SK-N-SH (cell line): ENCODE measurements at regions not wholly inside any gene's neighbourhood (a gene's known extent, or its start where the extent isn't known, plus 50 kb on each side); places are given as distances from the start of the nearest gene placed in this dataset.
"Not testable (repeated sequence)": the region's sequence is repeated elsewhere in the genome, so short reads cannot be mapped to it uniquely, and the experiment has no call there.

ENCODE experiments used
- CTCF ChIA-PET: fragments of 300-600, 350-600 bp; formaldehyde crosslinking; extraction: SDS; loops from one replicate; lab custom pipeline; 2021; lab: Yijun Ruan, JAX
- POLR2A ChIA-PET: fragments of 350-600 bp; sonication (Branson Sonifier 250); formaldehyde crosslinking; extraction: SDS; loops from one replicate; lab custom pipeline; 2020; ENCODE audit warnings: antibody characterized with exemption, inconsistent platforms; lab: Yijun Ruan, JAX
- DNase-seq: peaks from one replicate; pipeline ENCODE4 v3.0.0; 2012
- H2AFZ ChIP-seq: fragments of 200-600 bp; sonication (generic); 2 replicates; pipeline ENCODE4 v1.8.1; 2016; ENCODE audit warnings: antibody characterized with exemption, mild to moderate bottlenecking, low read depth
- H3F3A ChIP-seq: fragments of 200-600 bp; sonication (generic); replicated peaks from 2 replicates; pipeline ENCODE3; 2016; ENCODE audit warnings: antibody characterized with exemption, mild to moderate bottlenecking; ENCODE audit not compliant: insufficient read depth
- H3K27ac ChIP-seq, 2 experiments: fragments of 200-500 bp in 1 of 2; fragments of 200-600 bp in 1 of 2; sonication (Bioruptor generic) in 1 of 2; sonication (generic), shearing (Covaris generic) in 1 of 2; 2 replicates each; pipeline versions ENCODE4 v1.5.1 to v1.6.1; 2014 to 2016; ENCODE audit warnings: low read depth in 2 of 2, inconsistent platforms in 1 of 2, low read length in 1 of 2, mild to moderate bottlenecking in 1 of 2, mixed read lengths in 1 of 2
- H3K27me3 ChIP-seq: fragments of 200-600 bp; sonication (generic), shearing (Covaris generic); 2 replicates; pipeline ENCODE4 v1.6.1; 2016; ENCODE audit warnings: mixed run types; ENCODE audit not compliant: insufficient read depth
- H3K36me3 ChIP-seq, 2 experiments: fragments of 200-500 bp in 1 of 2; fragments of 200-600 bp in 1 of 2; sonication (Bioruptor generic) in 1 of 2; sonication (generic) in 1 of 2; replicated peaks in 1 of 2; 2 replicates each; pipeline versions ENCODE3 to v1.5.1; 2014 to 2016; ENCODE audit warnings: low read length in 1 of 2, mild to moderate bottlenecking in 1 of 2; ENCODE audit not compliant: insufficient read depth in 2 of 2, control insufficient read depth in 1 of 2
- H3K4me1 ChIP-seq, 2 experiments: fragments of 200-500 bp in 1 of 2; fragments of 200-600 bp in 1 of 2; sonication (Bioruptor generic) in 1 of 2; sonication (generic), shearing (Covaris generic) in 1 of 2; 2 replicates each; pipeline versions ENCODE4 v1.5.1 to v1.6.1; 2014 to 2016; ENCODE audit warnings: low read depth in 1 of 2, low read length in 1 of 2, mixed run types in 1 of 2; ENCODE audit not compliant: insufficient read depth in 2 of 2, control insufficient read depth in 1 of 2
- H3K4me2 ChIP-seq: fragments of 200-600 bp; sonication (generic), shearing (Covaris generic); 2 replicates; pipeline ENCODE4 v1.6.1; 2017; ENCODE audit warnings: mixed run types
- H3K4me3 ChIP-seq, 2 experiments: fragments of 200-500 bp in 1 of 2; fragments of 200-600 bp in 1 of 2; sonication (Bioruptor generic) in 1 of 2; sonication (generic), shearing (Covaris generic) in 1 of 2; 2 replicates each; pipeline versions ENCODE4 v1.5.1 to v1.8.1; 2014 to 2016; ENCODE audit warnings: low read depth in 2 of 2, inconsistent platforms in 1 of 2, low read length in 1 of 2, mild to moderate bottlenecking in 1 of 2, mixed read lengths in 1 of 2, moderate library complexity in 1 of 2
- H3K79me2 ChIP-seq: fragments of 200-600 bp; sonication (generic); 2 replicates; pipeline ENCODE4 v1.8.1; 2017; ENCODE audit warnings: mild to moderate bottlenecking; ENCODE audit not compliant: insufficient read depth
- H3K9ac ChIP-seq: fragments of 200-600 bp; sonication (generic); 2 replicates; pipeline ENCODE4 v1.6.1; 2017; ENCODE audit warnings: mixed run types
- H3K9me2 ChIP-seq: fragments of 200-600 bp; sonication (generic); 2 replicates; pipeline ENCODE4 v1.6.1; 2017; ENCODE audit warnings: mixed run types
- H3K9me3 ChIP-seq: fragments of 200-600 bp; sonication (generic); 2 replicates; pipeline ENCODE4 v1.6.1; 2017; ENCODE audit warnings: mixed run types, mild to moderate bottlenecking, moderate library complexity
- H4K20me1 ChIP-seq: fragments of 200-600 bp; sonication (generic); 2 replicates; pipeline ENCODE4 v1.6.1; 2017; ENCODE audit warnings: mild to moderate bottlenecking, mixed run types; ENCODE audit not compliant: insufficient read depth
- CTCF ChIP-seq: fragments of 200-600 bp; sonication (generic); IDR thresholded peaks from 2 replicates; pipeline ENCODE4 v1.6.1; 2017; ENCODE audit warnings: antibody characterized with exemption, mild to moderate bottlenecking, moderate library complexity
- ELF1 ChIP-seq: IDR thresholded peaks from 2 replicates; pipeline ENCODE4 v1.4.0; 2012
- JUND ChIP-seq: IDR thresholded peaks from 2 replicates; pipeline ENCODE4 v1.4.0; 2012
- MXI1 ChIP-seq: IDR thresholded peaks from 2 replicates; pipeline ENCODE4 v1.6.1; 2012; ENCODE audit warnings: mild to moderate bottlenecking, low read depth, low read length, improper control_type of control experiment
- POLR2AphosphoS5 ChIP-seq: IDR thresholded peaks from 2 replicates; pipeline ENCODE4 v1.6.1; 2012; ENCODE audit warnings: low read depth, low read length
- RAD21 ChIP-seq: IDR thresholded peaks from 2 replicates; pipeline ENCODE4 v1.6.1; 2012; ENCODE audit warnings: mild to moderate bottlenecking, low read length
- REST ChIP-seq: IDR thresholded peaks from 2 replicates; pipeline ENCODE4 v1.6.1; 2012; ENCODE audit warnings: mild to moderate bottlenecking, low read depth, low read length, moderate library complexity
- RXRA ChIP-seq: IDR thresholded peaks from 2 replicates; pipeline ENCODE4 v1.4.0; 2012; ENCODE audit warnings: low read depth, mild to moderate bottlenecking, borderline replicate concordance
- TAF1 ChIP-seq: IDR thresholded peaks from 2 replicates; pipeline ENCODE4 v1.6.1; 2012; ENCODE audit warnings: low read depth, mild to moderate bottlenecking, low read length, moderate library complexity, borderline replicate concordance
- TEAD4 ChIP-seq: IDR thresholded peaks from 2 replicates; pipeline ENCODE4 v1.4.0; 2012; ENCODE audit warnings: mild to moderate bottlenecking, borderline replicate concordance; ENCODE audit not compliant: insufficient read depth
- USF1 ChIP-seq: IDR thresholded peaks from 2 replicates; pipeline ENCODE4 v1.4.0; 2012; ENCODE audit warnings: low read depth, borderline replicate concordance
- ZBTB33 ChIP-seq: IDR thresholded peaks from 2 replicates; pipeline ENCODE4 v1.4.0; 2012; ENCODE audit warnings: low read depth, borderline replicate concordance
- WGBS: methylation state at CpG from one replicate; pipeline ENCODE4 v1.1.6; 2017; ENCODE audit warnings: low lambda C conversion rate; 5-methylcytosine and 5-hydroxymethylcytosine counted together

GRCh38 chr9:71509054-71509453 is 259.3 kb downstream of the CEMIP2 start (continued):
- TF ChIP-seq REST (no peak), CTCF (no peak), RAD21 (no peak), JUND (no peak), USF1 (no peak)

- H3K79me2 ChIP-seq, H3K4me1 ChIP-seq, H3K4me2 ChIP-seq, DNase-seq, H3K36me3 ChIP-seq, H3K9me2 ChIP-seq, CTCF ChIA-PET, H3K27ac ChIP-seq, H4K20me1 ChIP-seq, H3K9ac ChIP-seq, H2AFZ ChIP-seq, H3F3A ChIP-seq, H3K4me3 ChIP-seq, POLR2A ChIA-PET, H3K9me3 ChIP-seq, H3K27me3 ChIP-seq: not testable (repeated sequence)
- 7% methylated on average over 2 of the region's 2 CpGs for WGBS
These were observed 260.2 kb downstream of the CEMIP2 start for GRCh38 chr9:71508141-71508540.

GRCh38 chr9:71506821-71507220 is 261.5 kb downstream of the CEMIP2 start:
- H3K4me2 ChIP-seq = no peak overlapping the region
- no peaks in the 10 kb centered on the region for H3F3A ChIP-seq
- no peak overlapping the region for H3K4me3 ChIP-seq
- H3K27me3 ChIP-seq = no peaks in the 10 kb centered on the region
- TF ChIP-seq RXRA = no peak
- TF ChIP-seq TAF1 = no peak
- no peak for TF ChIP-seq POLR2AphosphoS5
- no peak for TF ChIP-seq MXI1
- TF ChIP-seq USF1 = no peak
- no peak for TF ChIP-seq ELF1
- no peak for TF ChIP-seq TEAD4
- no peak for TF ChIP-seq ZBTB33
- ChIA-PET POLR2A (no interaction called here), CTCF (no interaction called here)
- no peaks in the 10 kb centered on the region for H3K79me2 ChIP-seq
- H3K9ac ChIP-seq = no peak overlapping the region
- 0% methylated on average over 1 of the region's 1 CpG for WGBS
- no peaks in the 10 kb centered on the region for H3K9me3 ChIP-seq
- H3K4me1 ChIP-seq = no peaks in the 10 kb centered on the region
- H2AFZ ChIP-seq = no peak overlapping the region
- H3K36me3 ChIP-seq = no peaks in the 10 kb centered on the region
- no peaks in the 10 kb centered on the region for H3K9me2 ChIP-seq
- DNase-seq = no peak
- H4K20me1 ChIP-seq = no peaks in the 10 kb centered on the region
- no peak overlapping the region for H3K27ac ChIP-seq
